OCI-LY3 (cell line): ENCODE measurements at regions not wholly inside any gene's neighbourhood (a gene's known extent, or its start where the extent isn't known, plus 50 kb on each side); places are given as distances from the start of the nearest gene placed in this dataset.
A peak's percentile ranks its signal among the peaks of the same experiment; 100 is the strongest.

Experiments
- H2AFZ ChIP-seq: fragments of 200-600, 300-600 bp; shearing (Covaris generic); 2 replicates; pipeline ENCODE4 v1.6.0; 2014; ENCODE audit warnings: antibody characterized with exemption, low read depth, low read length
- H3K27ac ChIP-seq: fragments of 200-600, 300-600 bp; sonication (generic); 2 replicates; pipeline ENCODE4 v1.5.1; 2014; ENCODE audit warnings: mild to moderate bottlenecking, low read length, moderate library complexity, mixed read lengths
- H3K27me3 ChIP-seq: fragments of 200-600, 300-600 bp; sonication (generic); 2 replicates; pipeline ENCODE4 v1.6.1; 2014; ENCODE audit warnings: low read depth, low read length, mixed read lengths
- H3K36me3 ChIP-seq: fragments of 200-600, 300-600 bp; sonication (generic); replicated peaks from 2 replicates; pipeline ENCODE3; 2014; ENCODE audit warnings: low read depth, low read length, mixed read lengths
- H3K4me1 ChIP-seq: fragments of 300-600, 200-600 bp; sonication (generic); 2 replicates; pipeline ENCODE4 v1.6.1; 2014; ENCODE audit warnings: low read length, mixed read lengths
- H3K4me2 ChIP-seq: fragments of 200-600, 300-600 bp; sonication (generic); 2 replicates; pipeline ENCODE4 v1.6.1; 2014; ENCODE audit warnings: low read length, mixed read lengths
- H3K4me3 ChIP-seq: fragments of 300-600, 200-600 bp; sonication (generic); 2 replicates; pipeline ENCODE4 v1.5.1; 2014; ENCODE audit warnings: antibody characterized with exemption, mild to moderate bottlenecking, low read length, moderate library complexity
- H3K79me2 ChIP-seq: fragments of 300-600, 200-600 bp; shearing (Covaris generic); 2 replicates; pipeline ENCODE4 v1.6.1; 2014; ENCODE audit warnings: mild to moderate bottlenecking, low read length, mixed read lengths
- H3K9ac ChIP-seq: fragments of 300-600, 200-600 bp; shearing (Covaris generic); 2 replicates; pipeline ENCODE4 v1.6.0; 2014; ENCODE audit warnings: mild to moderate bottlenecking, low read length, moderate library complexity
- H3K9me3 ChIP-seq: fragments of 200-600, 300-600 bp; shearing (Covaris generic); 2 replicates; pipeline ENCODE4 v1.6.1; 2014; ENCODE audit warnings: low read length, mixed read lengths; ENCODE audit not compliant: insufficient read depth
- H4K20me1 ChIP-seq: fragments of 200-600, 300-600 bp; sonication (generic); 2 replicates; pipeline ENCODE4 v1.6.1; 2016; ENCODE audit warnings: low read length, mixed read lengths; ENCODE audit not compliant: insufficient read depth
- CTCF ChIP-seq: fragments of 200-600, 300-600 bp; sonication (generic); IDR thresholded peaks from 2 replicates; pipeline ENCODE4 v1.5.1; 2014; ENCODE audit warnings: antibody characterized with exemption, low read length, low read depth
- EZH2phosphoT487 ChIP-seq: fragments of 200-600 bp; shearing (Covaris generic); IDR thresholded peaks from 2 replicates; pipeline ENCODE4 v1.6.1; 2018; ENCODE audit warnings: antibody characterized with exemption, mixed run types, low read depth

- H3K4me1 ChIP-seq = no peaks in the 10 kb centered on the region
- H3K27me3 ChIP-seq = no peaks in the 10 kb centered on the region
- H3K9me3 ChIP-seq = no peaks in the 10 kb centered on the region
- no peak overlapping the region for H3K9ac ChIP-seq
- no peaks in the 10 kb centered on the region for H3K79me2 ChIP-seq
- no peaks in the 10 kb centered on the region for H3K36me3 ChIP-seq
- no peak overlapping the region for H3K4me3 ChIP-seq
- no peak for TF ChIP-seq CTCF
- no peak for TF ChIP-seq EZH2phosphoT487
- H2AFZ ChIP-seq = no peak overlapping the region
- H4K20me1 ChIP-seq = no peaks in the 10 kb centered on the region
- no peak overlapping the region for H3K27ac ChIP-seq
- H3K4me2 ChIP-seq = no peak overlapping the region
These were observed 469.6 kb upstream of the VRK2 start for GRCh38 chr2:57576983-57577382.

GRCh38 chr2:57597940-57598339, 448.7 kb upstream of the VRK2 start:
- H4K20me1 ChIP-seq = no peaks in the 10 kb centered on the region
- no peaks in the 10 kb centered on the region for H3K36me3 ChIP-seq
- TF ChIP-seq EZH2phosphoT487 = no peak
- peak; percentile 53 for TF ChIP-seq CTCF
- H3K27me3 ChIP-seq = no peaks in the 10 kb centered on the region
- H3K27ac ChIP-seq = no peak overlapping the region
- no peak overlapping the region for H3K4me3 ChIP-seq
- no peaks in the 10 kb centered on the region for H3K9me3 ChIP-seq
- no peak overlapping the region for H3K9ac ChIP-seq
- H2AFZ ChIP-seq = 0 out of 2 replicates have a peak overlapping the region, but pooled peaks have one; percentile 31
- no peaks in the 10 kb centered on the region for H3K79me2 ChIP-seq
- peaks cover 23% of the 10 kb centered on the region for H3K4me1 ChIP-seq
- H3K4me2 ChIP-seq = no peak overlapping the region

- no peak overlapping the region for H3K4me2 ChIP-seq
- no peaks in the 10 kb centered on the region for H3K27me3 ChIP-seq
- no peak overlapping the region for H3K4me3 ChIP-seq
- no peaks in the 10 kb centered on the region for H3K36me3 ChIP-seq
- no peak overlapping the region for H3K27ac ChIP-seq
- H3K9me3 ChIP-seq = no peaks in the 10 kb centered on the region
- H3K9ac ChIP-seq = no peak overlapping the region
- 0 out of 2 replicates have a peak overlapping the region, but pooled peaks have one; percentile 31 for H2AFZ ChIP-seq
- TF ChIP-seq CTCF (no peak), EZH2phosphoT487 (no peak)
- peaks cover 23% of the 10 kb centered on the region for H3K4me1 ChIP-seq
- no peaks in the 10 kb centered on the region for H3K79me2 ChIP-seq
- no peaks in the 10 kb centered on the region for H4K20me1 ChIP-seq
These were observed 448.1 kb upstream of the VRK2 start for GRCh38 chr2:57598551-57598950.

- TF ChIP-seq CTCF (no peak), EZH2phosphoT487 (no peak)
- Histone ChIP-seq H4K20me1 (no peaks in the 10 kb centered on the region), H3K4me1 (peaks cover 23% of the 10 kb centered on the region), H3K27me3 (no peaks in the 10 kb centered on the region), H3K4me2 (no peak overlapping the region), H3K9me3 (no peaks in the 10 kb centered on the region), H3K4me3 (no peak overlapping the region), H3K79me2 (no peaks in the 10 kb centered on the region), H3K36me3 (no peaks in the 10 kb centered on the region), H3K9ac (no peak overlapping the region), H2AFZ (no peak overlapping the region), H3K27ac (no peak overlapping the region)
These were observed 443.9 kb upstream of the VRK2 start for GRCh38 chr2:57602733-57603132.
